ENCODE measurements at regions not wholly inside any gene's neighbourhood (a gene's known extent, or its start where the extent isn't known, plus 50 kb on each side); places are given as distances from the start of the nearest gene placed in this dataset.

GRCh38 chr6:43915208-43915869 lies 145.3 kb downstream of the VEGFA start:
- no peak overlapping the region for H3K4me2 ChIP-seq
- no peak overlapping the region for H2AFZ ChIP-seq
- H3K27ac ChIP-seq, result no peak overlapping the region
- H4K20me1 ChIP-seq (ENCODE audit: insufficient read depth), result no peaks in the 10 kb centered on the region
- TF ChIP-seq EZH2 (IDR thresholded peaks at IDR 0.05; ENCODE audit: low read depth), result no peak
- TF ChIP-seq CTCF (conservative IDR thresholded peaks at IDR 0.05), result no peak
- H3K9me2 ChIP-seq (ENCODE audit: insufficient read depth), result no peaks in the 10 kb centered on the region
- intact Hi-C loops (cut with micrococcal nuclease; ENCODE audit: unreplicated experiment), result no loop called here
- H3K36me3 ChIP-seq (ENCODE audit: low read depth), result no peaks in the 10 kb centered on the region
- ChIA-PET CTCF (no interaction called here), POLR2A (ENCODE audit: unreplicated experiment) (no interaction called here)
- DNase-seq, result no peak
- H3K79me2 ChIP-seq (ENCODE audit: low read depth), result no peaks in the 10 kb centered on the region
- H3F3A ChIP-seq (ENCODE audit: insufficient read depth, low read depth), result peaks cover 3% of the 10 kb centered on the region
- no peak overlapping the region for H3K4me3 ChIP-seq
- no peaks in the 10 kb centered on the region for H3K9me3 ChIP-seq (ENCODE audit: insufficient read depth, low read depth)
- peaks cover 26% of the 10 kb centered on the region for H3K4me1 ChIP-seq (replicated peaks; ENCODE audit: insufficient read depth)
- no TSS peak for BruUV-seq (replicated peaks)
- H3K27me3 ChIP-seq (ENCODE audit: insufficient read depth, low read depth), result no peaks in the 10 kb centered on the region

GRCh38 chr6:43914272-43915147 lies 144.5 kb downstream of the VEGFA start:
- no peak for TF ChIP-seq EZH2 (IDR thresholded peaks at IDR 0.05; ENCODE audit: low read depth)
- no peak for TF ChIP-seq CTCF (conservative IDR thresholded peaks at IDR 0.05)
- CTCF ChIA-PET, result interaction anchor here (0.6 kb wide), 1 partner anchor 127 kb away, joined by 3 read pairs; no protein-coding TSS in a partner anchor
- DNase-seq, result no peak
- Histone ChIP-seq H2AFZ (no peak overlapping the region), H3K36me3 (ENCODE audit: low read depth) (no peaks in the 10 kb centered on the region), H3K4me3 (no peak overlapping the region), H4K20me1 (ENCODE audit: insufficient read depth) (no peaks in the 10 kb centered on the region), H3K27me3 (ENCODE audit: insufficient read depth, low read depth) (no peaks in the 10 kb centered on the region), H3K27ac (no peak overlapping the region), H3K79me2 (ENCODE audit: low read depth) (no peaks in the 10 kb centered on the region), H3F3A (ENCODE audit: insufficient read depth, low read depth) (peaks cover 9% of the 10 kb centered on the region), H3K4me1 (replicated peaks; ENCODE audit: insufficient read depth) (peaks cover 31% of the 10 kb centered on the region), H3K9me2 (ENCODE audit: insufficient read depth) (no peaks in the 10 kb centered on the region), H3K9me3 (ENCODE audit: insufficient read depth, low read depth) (no peaks in the 10 kb centered on the region), H3K4me2 (no peak overlapping the region)
- POLR2A ChIA-PET (ENCODE audit: unreplicated experiment), result no interaction called here
- intact Hi-C loops (cut with micrococcal nuclease; ENCODE audit: unreplicated experiment), result no loop called here
- BruUV-seq (replicated peaks), result no TSS peak

GRCh38 chr6:43913375-43914271 lies 143.6 kb downstream of the VEGFA start:
- Histone ChIP-seq H3K4me1 (replicated peaks; ENCODE audit: insufficient read depth) (peaks cover 31% of the 10 kb centered on the region), H3K4me3 (no peak overlapping the region), H3K36me3 (ENCODE audit: low read depth) (no peaks in the 10 kb centered on the region), H3K27me3 (ENCODE audit: insufficient read depth, low read depth) (no peaks in the 10 kb centered on the region), H3F3A (ENCODE audit: insufficient read depth, low read depth) (peaks cover 9% of the 10 kb centered on the region), H3K4me2 (no peak overlapping the region), H3K79me2 (ENCODE audit: low read depth) (no peaks in the 10 kb centered on the region), H3K9me2 (ENCODE audit: insufficient read depth) (no peaks in the 10 kb centered on the region), H4K20me1 (ENCODE audit: insufficient read depth) (no peaks in the 10 kb centered on the region), H2AFZ (no peak overlapping the region), H3K9me3 (ENCODE audit: insufficient read depth, low read depth) (no peaks in the 10 kb centered on the region), H3K27ac (no peak overlapping the region)
- ChIA-PET POLR2A (ENCODE audit: unreplicated experiment) (no interaction called here), CTCF (interaction anchor here (0.6 kb wide), 1 partner anchor 126 kb away, joined by 3 read pairs; no protein-coding TSS in a partner anchor)
- no TSS peak for BruUV-seq (replicated peaks)
- TF ChIP-seq CTCF (conservative IDR thresholded peaks at IDR 0.05), result no peak
- no peak for TF ChIP-seq EZH2 (IDR thresholded peaks at IDR 0.05; ENCODE audit: low read depth)
- DNase-seq, result no peak
- intact Hi-C loops (cut with micrococcal nuclease; ENCODE audit: unreplicated experiment), result no loop called here

Measured in PC-9 (cell line).